NCI-H526 (cell line): ENCODE measurements at regions not wholly inside any gene's neighbourhood (a gene's known extent, or its start where the extent isn't known, plus 50 kb on each side); places are given as distances from the start of the nearest gene placed in this dataset.
"Not testable (repeated sequence)": the region's sequence is repeated elsewhere in the genome, so short reads cannot be mapped to it uniquely, and the experiment has no call there.

Experiments
- DNase-seq, 2 experiments: peaks; one replicate each; lab custom pipeline; 2025; lab: John Stamatoyannopoulos, UW

- no peak for DNase-seq
Measured at GRCh38 chr9:81002906-81003305, 686.4 kb downstream of the TLE1 start.

GRCh38 chr9:81002242-81002641 lies 687.1 kb downstream of the TLE1 start:
- peak in 1 of 2 experiments; percentile 9 for DNase-seq

- DNase-seq = no peak
Measured at GRCh38 chr9:80995759-80996158, 693.6 kb downstream of the TLE1 start.

- DNase-seq = no peak
Measured at GRCh38 chr9:80994892-80995291, 694.5 kb downstream of the TLE1 start.

GRCh38 chr9:80985595-80985994 lies 703.8 kb downstream of the TLE1 start:
- DNase-seq = not testable (repeated sequence)

- DNase-seq = no peak
Measured at GRCh38 chr9:80976403-80976802, 712.9 kb downstream of the TLE1 start.

- DNase-seq = not testable (repeated sequence)
Measured at GRCh38 chr9:80970377-80970776, 719.0 kb downstream of the TLE1 start.

GRCh38 chr9:80968611-80969010 lies 720.7 kb downstream of the TLE1 start:
- DNase-seq = no peak

- peak in 1 of 2 experiments; percentile 5 for DNase-seq
Measured at GRCh38 chr9:80964914-80965313, 724.4 kb downstream of the TLE1 start.

- no peak for DNase-seq
Measured at GRCh38 chr9:80964374-80964773, 725.0 kb downstream of the TLE1 start.

- DNase-seq = no peak
Measured at GRCh38 chr9:80957801-80958200, 731.5 kb downstream of the TLE1 start.

- DNase-seq = no peak
Measured at GRCh38 chr9:80954521-80954920, 734.8 kb downstream of the TLE1 start.

GRCh38 chr9:80952363-80952922 lies 736.9 kb downstream of the TLE1 start:
- no peak for DNase-seq

- no peak for DNase-seq
Measured at GRCh38 chr9:80951675-80952074, 737.7 kb downstream of the TLE1 start.

- DNase-seq = no peak
Measured at GRCh38 chr9:80948876-80949275, 740.5 kb downstream of the TLE1 start.

- DNase-seq = no peak
Measured at GRCh38 chr9:80948066-80948465, 741.3 kb downstream of the TLE1 start.

- no peak for DNase-seq
Measured at GRCh38 chr9:80946496-80947170, 742.7 kb downstream of the TLE1 start.

- peak in 1 of 2 experiments; percentile 3 for DNase-seq
Measured at GRCh38 chr9:80945436-80945835, 743.9 kb downstream of the TLE1 start.

- DNase-seq = no peak
Measured at GRCh38 chr9:80937645-80938044, 751.7 kb downstream of the TLE1 start.

GRCh38 chr9:80934095-80934494 lies 755.3 kb downstream of the TLE1 start:
- no peak for DNase-seq

GRCh38 chr9:80932947-80933780 lies 756.2 kb downstream of the TLE1 start:
- no peak for DNase-seq

GRCh38 chr9:80932181-80932580 lies 757.2 kb downstream of the TLE1 start:
- no peak for DNase-seq

GRCh38 chr9:80931163-80931562 lies 758.2 kb downstream of the TLE1 start:
- DNase-seq = no peak
